ENCODE measurements at regions not wholly inside any gene's neighbourhood (a gene's known extent, or its start where the extent isn't known, plus 50 kb on each side); places are given as distances from the start of the nearest gene placed in this dataset.

GRCh38 chr3:101931081-101931480 lies 81.8 kb downstream of the NFKBIZ start:
- H3K36me3 ChIP-seq: no peaks in the 10 kb centered on the region
- H3K9me3 ChIP-seq: no peaks in the 10 kb centered on the region
- DNase-seq (ENCODE audit: extremely low spot score in 2 of 2): no peak
- no peak overlapping the region for H3K27ac ChIP-seq
- no peak overlapping the region for H3K4me3 ChIP-seq
- no peaks in the 10 kb centered on the region for H3K4me1 ChIP-seq
- TF ChIP-seq POLR2A (IDR thresholded peaks at IDR 0.05): no peak
- TF ChIP-seq POLR2AphosphoS5 (IDR thresholded peaks at IDR 0.05; ENCODE audit: insufficient read depth in 1 of 2, low read depth in 1 of 2): no peak
- no peak for TF ChIP-seq CTCF (IDR thresholded peaks at IDR 0.05)
- intact Hi-C loops (cut with DNase I): no loop called here
- no peaks in the 10 kb centered on the region for H3K27me3 ChIP-seq

- no peaks in the 10 kb centered on the region for H3K27me3 ChIP-seq
- no peak for DNase-seq (ENCODE audit: extremely low spot score in 2 of 2)
- intact Hi-C loops (cut with DNase I): no loop called here
- no peak overlapping the region for H3K27ac ChIP-seq
- no peak for TF ChIP-seq POLR2AphosphoS5 (IDR thresholded peaks at IDR 0.05; ENCODE audit: insufficient read depth in 1 of 2, low read depth in 1 of 2)
- TF ChIP-seq CTCF (IDR thresholded peaks at IDR 0.05): no peak
- no peak for TF ChIP-seq POLR2A (IDR thresholded peaks at IDR 0.05)
- H3K4me1 ChIP-seq: no peaks in the 10 kb centered on the region
- H3K36me3 ChIP-seq: no peaks in the 10 kb centered on the region
- H3K9me3 ChIP-seq: no peaks in the 10 kb centered on the region
- H3K4me3 ChIP-seq: no peak overlapping the region
These were observed 83.2 kb downstream of the NFKBIZ start for GRCh38 chr3:101932326-101933068.

- H3K27ac ChIP-seq: no peak overlapping the region
- peak in 1 of 2 donors; percentile 52 for TF ChIP-seq POLR2AphosphoS5 (IDR thresholded peaks at IDR 0.05; ENCODE audit: insufficient read depth in 1 of 2, low read depth in 1 of 2)
- TF ChIP-seq CTCF (IDR thresholded peaks at IDR 0.05): no peak
These were observed 87.4 kb downstream of the NFKBIZ start for GRCh38 chr3:101936419-101937356.

GRCh38 chr3:101938262-101938847 lies 89.0 kb downstream of the NFKBIZ start:
- H3K27me3 ChIP-seq: no peaks in the 10 kb centered on the region
- H3K27ac ChIP-seq: no peak overlapping the region
- no peaks in the 10 kb centered on the region for H3K36me3 ChIP-seq
- no peak overlapping the region for H3K4me3 ChIP-seq
- DNase-seq (ENCODE audit: extremely low spot score in 2 of 2): no peak
- H3K9me3 ChIP-seq: no peaks in the 10 kb centered on the region
- TF ChIP-seq POLR2A (IDR thresholded peaks at IDR 0.05) (no peak), POLR2AphosphoS5 (IDR thresholded peaks at IDR 0.05; ENCODE audit: insufficient read depth in 1 of 2, low read depth in 1 of 2) (no peak), CTCF (IDR thresholded peaks at IDR 0.05) (no peak)
- H3K4me1 ChIP-seq: peaks cover 7% of the 10 kb centered on the region
- intact Hi-C loops (cut with DNase I): no loop called here

More at GRCh38 chr3:101936419-101937356, 87.4 kb downstream of the NFKBIZ start:
- DNase-seq (ENCODE audit: extremely low spot score in 2 of 2): no peak
- peaks cover 7% of the 10 kb centered on the region for H3K4me1 ChIP-seq
- H3K36me3 ChIP-seq: no peaks in the 10 kb centered on the region
- intact Hi-C loops (cut with DNase I): no loop called here
- no peaks in the 10 kb centered on the region for H3K27me3 ChIP-seq
- H3K4me3 ChIP-seq: no peak overlapping the region
- no peaks in the 10 kb centered on the region for H3K9me3 ChIP-seq
